ENCODE measurements at regions not wholly inside any gene's neighbourhood (a gene's known extent, or its start where the extent isn't known, plus 50 kb on each side); places are given as distances from the start of the nearest gene placed in this dataset.

GRCh38 chr9:129359162-129359811, 181.2 kb upstream of the IER5L start:
- H3K9me3 Mint-ChIP-seq: peaks cover 10% of the 10 kb centered on the region
- no peak overlapping the region for H3K4me3 Mint-ChIP-seq (ENCODE audit: low read depth)
- DNase-seq (ENCODE audit: low spot score): no peak
- intact Hi-C loops (cut with micrococcal nuclease): no loop called here
- H3K27ac Mint-ChIP-seq: no peak overlapping the region
- no peaks in the 10 kb centered on the region for H3K36me3 Mint-ChIP-seq (ENCODE audit: low read depth)
- H3K4me1 Mint-ChIP-seq (ENCODE audit: low read depth): no peaks in the 10 kb centered on the region
- no peaks in the 10 kb centered on the region for H3K27me3 Mint-ChIP-seq (ENCODE audit: low read depth)

GRCh38 chr9:129358621-129359154, 180.6 kb upstream of the IER5L start:
- no peak overlapping the region for H3K4me3 Mint-ChIP-seq (ENCODE audit: low read depth)
- DNase-seq (ENCODE audit: low spot score): no peak
- no peaks in the 10 kb centered on the region for H3K4me1 Mint-ChIP-seq (ENCODE audit: low read depth)
- H3K27me3 Mint-ChIP-seq (ENCODE audit: low read depth): no peaks in the 10 kb centered on the region
- H3K36me3 Mint-ChIP-seq (ENCODE audit: low read depth): no peaks in the 10 kb centered on the region
- no peak overlapping the region for H3K27ac Mint-ChIP-seq
- H3K9me3 Mint-ChIP-seq: peaks cover 10% of the 10 kb centered on the region
- intact Hi-C loops (cut with micrococcal nuclease): no loop called here

- H3K4me3 Mint-ChIP-seq (ENCODE audit: low read depth): no peak overlapping the region
- H3K27me3 Mint-ChIP-seq (ENCODE audit: low read depth): no peaks in the 10 kb centered on the region
- H3K36me3 Mint-ChIP-seq (ENCODE audit: low read depth): no peaks in the 10 kb centered on the region
- intact Hi-C loops (cut with micrococcal nuclease): no loop called here
- DNase-seq (ENCODE audit: low spot score): no peak
- no peak overlapping the region for H3K27ac Mint-ChIP-seq
- H3K9me3 Mint-ChIP-seq: peaks cover 10% of the 10 kb centered on the region
- H3K4me1 Mint-ChIP-seq (ENCODE audit: low read depth): no peaks in the 10 kb centered on the region
Measured at GRCh38 chr9:129357773-129358245, 179.7 kb upstream of the IER5L start.

- H3K36me3 Mint-ChIP-seq (ENCODE audit: low read depth): no peaks in the 10 kb centered on the region
- H3K27me3 Mint-ChIP-seq (ENCODE audit: low read depth): no peaks in the 10 kb centered on the region
- intact Hi-C loops (cut with micrococcal nuclease): no loop called here
- H3K27ac Mint-ChIP-seq: no peak overlapping the region
- H3K9me3 Mint-ChIP-seq: peaks cover 10% of the 10 kb centered on the region
- no peak overlapping the region for H3K4me3 Mint-ChIP-seq (ENCODE audit: low read depth)
- no peaks in the 10 kb centered on the region for H3K4me1 Mint-ChIP-seq (ENCODE audit: low read depth)
- DNase-seq (ENCODE audit: low spot score): no peak
Measured at GRCh38 chr9:129356871-129357772, 179.1 kb upstream of the IER5L start.

- H3K27ac Mint-ChIP-seq: no peak overlapping the region
- no peak overlapping the region for H3K4me3 Mint-ChIP-seq (ENCODE audit: low read depth)
- H3K9me3 Mint-ChIP-seq: peaks cover 10% of the 10 kb centered on the region
Measured at GRCh38 chr9:129355631-129356030, 177.6 kb upstream of the IER5L start.

GRCh38 chr9:129354498-129354897, 176.4 kb upstream of the IER5L start:
- intact Hi-C loops (cut with micrococcal nuclease): no loop called here
- Mint-ChIP-seq H3K36me3 (ENCODE audit: low read depth) (no peaks in the 10 kb centered on the region), H3K27me3 (ENCODE audit: low read depth) (peaks cover 6% of the 10 kb centered on the region), H3K4me3 (ENCODE audit: low read depth) (no peak overlapping the region), H3K9me3 (peaks cover 10% of the 10 kb centered on the region), H3K4me1 (ENCODE audit: low read depth) (peaks cover 2% of the 10 kb centered on the region), H3K27ac (no peak overlapping the region)
- no peak for DNase-seq (ENCODE audit: low spot score)

More at GRCh38 chr9:129355631-129356030, 177.6 kb upstream of the IER5L start:
- no peak for DNase-seq (ENCODE audit: low spot score)
- H3K27me3 Mint-ChIP-seq (ENCODE audit: low read depth): peaks cover 6% of the 10 kb centered on the region
- intact Hi-C loops (cut with micrococcal nuclease): no loop called here
- no peaks in the 10 kb centered on the region for H3K36me3 Mint-ChIP-seq (ENCODE audit: low read depth)
- peaks cover 2% of the 10 kb centered on the region for H3K4me1 Mint-ChIP-seq (ENCODE audit: low read depth)

GRCh38 chr9:129353697-129354336, 175.8 kb upstream of the IER5L start:
- intact Hi-C loops (cut with micrococcal nuclease): no loop called here
- H3K4me1 Mint-ChIP-seq (ENCODE audit: low read depth): peaks cover 2% of the 10 kb centered on the region
- no peaks in the 10 kb centered on the region for H3K36me3 Mint-ChIP-seq (ENCODE audit: low read depth)
- H3K27me3 Mint-ChIP-seq (ENCODE audit: low read depth): peaks cover 6% of the 10 kb centered on the region
- peaks cover 10% of the 10 kb centered on the region for H3K9me3 Mint-ChIP-seq
- no peak overlapping the region for H3K27ac Mint-ChIP-seq
- no peak for DNase-seq (ENCODE audit: low spot score)
- H3K4me3 Mint-ChIP-seq (ENCODE audit: low read depth): no peak overlapping the region

GRCh38 chr9:129352146-129352865, 174.2 kb upstream of the IER5L start:
- no peak overlapping the region for H3K27ac Mint-ChIP-seq
- intact Hi-C loops (cut with micrococcal nuclease): no loop called here
- peaks cover 10% of the 10 kb centered on the region for H3K27me3 Mint-ChIP-seq (ENCODE audit: low read depth)
- H3K4me1 Mint-ChIP-seq (ENCODE audit: low read depth): peaks cover 2% of the 10 kb centered on the region
- no peaks in the 10 kb centered on the region for H3K36me3 Mint-ChIP-seq (ENCODE audit: low read depth)
- H3K9me3 Mint-ChIP-seq: peaks cover 10% of the 10 kb centered on the region
- DNase-seq (ENCODE audit: low spot score): no peak
- no peak overlapping the region for H3K4me3 Mint-ChIP-seq (ENCODE audit: low read depth)

GRCh38 chr9:129351642-129352145, 173.6 kb upstream of the IER5L start:
- H3K4me3 Mint-ChIP-seq (ENCODE audit: low read depth): no peak overlapping the region
- H3K27me3 Mint-ChIP-seq (ENCODE audit: low read depth): peaks cover 10% of the 10 kb centered on the region
- intact Hi-C loops (cut with micrococcal nuclease): no loop called here
- peaks cover 2% of the 10 kb centered on the region for H3K4me1 Mint-ChIP-seq (ENCODE audit: low read depth)
- H3K9me3 Mint-ChIP-seq: peaks cover 10% of the 10 kb centered on the region
- H3K27ac Mint-ChIP-seq: no peak overlapping the region
- no peaks in the 10 kb centered on the region for H3K36me3 Mint-ChIP-seq (ENCODE audit: low read depth)
- no peak for DNase-seq (ENCODE audit: low spot score)

GRCh38 chr9:129351058-129351641, 173.1 kb upstream of the IER5L start:
- H3K27me3 Mint-ChIP-seq (ENCODE audit: low read depth): peaks cover 10% of the 10 kb centered on the region
- H3K36me3 Mint-ChIP-seq (ENCODE audit: low read depth): no peaks in the 10 kb centered on the region
- H3K4me3 Mint-ChIP-seq (ENCODE audit: low read depth): no peak overlapping the region
- intact Hi-C loops (cut with micrococcal nuclease): no loop called here
- H3K27ac Mint-ChIP-seq: no peak overlapping the region
- H3K4me1 Mint-ChIP-seq (ENCODE audit: low read depth): peaks cover 6% of the 10 kb centered on the region
- DNase-seq (ENCODE audit: low spot score): no peak
- peaks cover 10% of the 10 kb centered on the region for H3K9me3 Mint-ChIP-seq

- Mint-ChIP-seq H3K27ac (no peak overlapping the region), H3K36me3 (ENCODE audit: low read depth) (no peaks in the 10 kb centered on the region), H3K4me1 (ENCODE audit: low read depth) (peaks cover 6% of the 10 kb centered on the region), H3K27me3 (ENCODE audit: low read depth) (peaks cover 10% of the 10 kb centered on the region), H3K9me3 (peaks cover 4% of the 10 kb centered on the region), H3K4me3 (ENCODE audit: low read depth) (no peak overlapping the region)
- intact Hi-C loops (cut with micrococcal nuclease): no loop called here
- DNase-seq (ENCODE audit: low spot score): no peak
Measured at GRCh38 chr9:129350143-129350935, 172.3 kb upstream of the IER5L start.

Data from activated T-helper 2 cell treated with anti-CD3 and anti-CD28 coated beads, Interferon-gamma antibody, Interleukin-2, Interleukin-4, amounts not matched to agents 10 μg/mL and 5 μg/mL and 100 μg/mL, durations not matched to agents 14 hours and 24 hours and 36 hours (primary cell).